HCT116 (cell line): ENCODE measurements at regions not wholly inside any gene's neighbourhood (a gene's known extent, or its start where the extent isn't known, plus 50 kb on each side); places are given as distances from the start of the nearest gene placed in this dataset.

Experiments
- ATAC-seq: fragments of 200-7000 bp; cut with Tn5 transposase; 2 replicates; pipeline ENCODE4 v1.9.1; 2020; ENCODE audit warnings: mild to moderate bottlenecking, moderate library complexity
- BruUV-seq: library from RNA; stranded (reverse); fragments of 400-500 nt; replicated peaks from 2 replicates; lab custom pipeline; 2021; lab: Mats Ljungman, UMichigan
- CTCF ChIA-PET: fragments of 300-600 bp; sonication (Branson Sonifier 250); formaldehyde crosslinking; loops from one replicate; lab custom pipeline; 2021; ENCODE audit warnings: antibody characterized with exemption; lab: Charles Lee
- POLR2A ChIA-PET: fragments of 300-600, 350-600 bp; sonication (Branson Sonifier 250); formaldehyde crosslinking; loops from one replicate; lab custom pipeline; 2021; ENCODE audit warnings: antibody characterized with exemption; lab: Charles Lee
- RAD21 ChIA-PET, 2 experiments: fragments of 300-600 bp; sonication (Branson Sonifier 250); formaldehyde crosslinking; loops; one replicate each; lab custom pipeline; 2023; ENCODE audit warnings: low total read pairs in 2 of 2; ENCODE audit not compliant: uncharacterized antibody in 2 of 2, unreplicated experiment in 2 of 2, low non-redundant PET in 1 of 2; lab: Charles Lee
- DNase-seq: peaks from one replicate; pipeline ENCODE4 v3.0.0-alpha.2; 2010; ENCODE audit warnings: low read depth, low spot score
- H2AFZ ChIP-seq: fragments of 200-600 bp; shearing (Covaris generic), sonication (generic); 2 replicates; pipeline ENCODE4 v1.6.1; 2017; ENCODE audit warnings: low read depth, mixed run types, mixed read lengths, antibody characterized with exemption, low read length; ENCODE audit not compliant: poor library complexity, severe bottlenecking
- H3K27ac ChIP-seq: 2 replicates; pipeline ENCODE4 v1.5.1; 2012; ENCODE audit warnings: low read depth, low read length
- H3K27me3 ChIP-seq: fragments of 200-600 bp; sonication (generic); 2 replicates; pipeline ENCODE4 v1.6.1; 2016; ENCODE audit warnings: mixed run types, low read length, mixed read lengths; ENCODE audit not compliant: insufficient read depth
- H3K36me3 ChIP-seq, 2 experiments: fragments of 200-500 bp in 1 of 2; fragments of 200-600 bp in 1 of 2; sonication (Bioruptor generic) in 1 of 2; sonication (generic) in 1 of 2; 2 replicates each; pipeline versions ENCODE4 v1.5.1 to v1.6.1; 2014 to 2016; ENCODE audit warnings: low read length in 2 of 2, inconsistent platforms in 1 of 2, mixed read lengths in 1 of 2, mixed run types in 1 of 2; ENCODE audit not compliant: insufficient read depth in 2 of 2, control insufficient read depth in 1 of 2
- H3K4me1 ChIP-seq, 2 experiments: fragments of 200-600 bp in 1 of 2; sonication (generic) in 1 of 2; 2 replicates each; pipeline versions ENCODE4 v1.5.1 to v1.6.1; 2012 to 2017; ENCODE audit warnings: low read length in 2 of 2, inconsistent platforms in 1 of 2, mild to moderate bottlenecking in 1 of 2, mixed read lengths in 1 of 2, mixed run types in 1 of 2, moderate library complexity in 1 of 2; ENCODE audit not compliant: insufficient read depth in 2 of 2, control insufficient read depth in 1 of 2
- H3K4me2 ChIP-seq: fragments of 200-600 bp; sonication (generic); 2 replicates; pipeline ENCODE4 v1.6.1; 2017; ENCODE audit warnings: mixed run types, low read length, mixed read lengths
- H3K4me3 ChIP-seq, 2 experiments: fragments of 200-600 bp in 1 of 2; sonication (generic) in 1 of 2; replicated peaks in 1 of 2; 2 replicates each; pipeline ENCODE4 v1.5.1; 2011 to 2016; ENCODE audit warnings: low read length in 2 of 2, control low read depth in 1 of 2, low read depth in 1 of 2, mild to moderate bottlenecking in 1 of 2, mixed read lengths in 1 of 2, mixed run types in 1 of 2
- H3K79me2 ChIP-seq: fragments of 200-600 bp; sonication (generic); 2 replicates; pipeline ENCODE4 v1.6.1; 2017; ENCODE audit warnings: mild to moderate bottlenecking, mixed run types, low read length, moderate library complexity, mixed read lengths; ENCODE audit not compliant: insufficient read depth
- H3K9ac ChIP-seq: fragments of 200-600 bp; sonication (generic); 2 replicates; pipeline ENCODE4 v1.6.1; 2016; ENCODE audit warnings: low read length, mixed read lengths
- H3K9me2 ChIP-seq: fragments of 200-600 bp; sonication (generic), shearing (Covaris generic); 2 replicates; pipeline ENCODE4 v1.6.1; 2017; ENCODE audit warnings: mixed run types, mild to moderate bottlenecking, moderate library complexity; ENCODE audit not compliant: insufficient read depth
- H3K9me3 ChIP-seq, 2 experiments: fragments of 200-500 bp in 1 of 2; fragments of 200-600 bp in 1 of 2; sonication (Bioruptor generic) in 1 of 2; sonication (generic) in 1 of 2; 2 replicates each; pipeline ENCODE4 v1.6.1; 2014 to 2017; ENCODE audit warnings: low read length in 2 of 2, mixed read lengths in 2 of 2, inconsistent platforms in 1 of 2, low read depth in 1 of 2, mild to moderate bottlenecking in 1 of 2, mixed run types in 1 of 2, moderate library complexity in 1 of 2; ENCODE audit not compliant: control insufficient read depth in 1 of 2, insufficient read depth in 1 of 2
- H4K20me1 ChIP-seq: fragments of 200-600 bp; sonication (generic), shearing (Covaris generic); 2 replicates; pipeline ENCODE4 v1.6.1; 2017; ENCODE audit warnings: mixed run types, mild to moderate bottlenecking, moderate library complexity; ENCODE audit not compliant: insufficient read depth
- CBX3 ChIP-seq: IDR thresholded peaks from 2 replicates; pipeline ENCODE4 v1.6.1; 2012; ENCODE audit warnings: low read depth
- CEBPB ChIP-seq: IDR thresholded peaks from 2 replicates; pipeline ENCODE4 v1.6.1; 2012; ENCODE audit warnings: low read depth
- ELF1 ChIP-seq: IDR thresholded peaks from 2 replicates; pipeline ENCODE4 v1.6.1; 2012; ENCODE audit warnings: low read depth, borderline replicate concordance
- EZH2 ChIP-seq: fragments of 200-600 bp; sonication (generic); IDR thresholded peaks from 2 replicates; pipeline ENCODE4 v1.6.1; 2017; ENCODE audit warnings: antibody characterized with exemption, mixed run types
- EZH2phosphoT487 ChIP-seq: fragments of 200-600 bp; IDR thresholded peaks from 2 replicates; pipeline ENCODE4 v1.6.1; 2018; ENCODE audit warnings: antibody characterized with exemption, borderline replicate concordance
- POLR2A ChIP-seq: IDR thresholded peaks from 2 replicates; pipeline ENCODE4 v1.7.0; 2011; ENCODE audit warnings: borderline replicate concordance; ENCODE audit not compliant: insufficient read depth, insufficient read length; ENCODE audit errors: extremely low read depth
- POLR2AphosphoS5 ChIP-seq: IDR thresholded peaks from 2 replicates; pipeline ENCODE4 v1.6.1; 2011; ENCODE audit warnings: mild to moderate bottlenecking, low read depth, low read length, moderate library complexity
- SIN3A ChIP-seq: IDR thresholded peaks from 2 replicates; pipeline ENCODE4 v1.6.1; 2012; ENCODE audit warnings: low read depth
- SP1 ChIP-seq: IDR thresholded peaks from 2 replicates; pipeline ENCODE4 v1.6.1; 2012; ENCODE audit warnings: low read depth
- YY1 ChIP-seq: IDR thresholded peaks from 2 replicates; pipeline ENCODE4 v1.6.1; 2011; ENCODE audit warnings: low read length, low read depth, moderate library complexity, mild to moderate bottlenecking; ENCODE audit not compliant: insufficient replicate concordance; ENCODE audit errors: extremely low read depth
- ZNF274 ChIP-seq: fragments of 200-500 bp; sonication (Bioruptor generic); IDR thresholded peaks from 2 replicates; pipeline ENCODE4 v1.6.1; 2014; ENCODE audit warnings: mild to moderate bottlenecking, low read depth, low read length, inconsistent platforms
- intact Hi-C: fragments of 100-400 bp; cut with micrococcal nuclease; formaldehyde crosslinking; loops from 2 replicates; pipeline ENCODE4 v1.10.0; 2022
- TF ChIP-seq, protein P1 (sequence below): IDR thresholded peaks from 2 replicates; pipeline ENCODE4 v1.6.1; 2011; ENCODE audit warnings: mild to moderate bottlenecking, low read length, moderate library complexity; ENCODE audit not compliant: insufficient replicate concordance; ENCODE audit errors: extremely low read depth
- TF ChIP-seq, protein P2 (sequence below), 3 experiments: fragments of 200-600 bp in 1 of 3; sonication (generic) in 1 of 3; IDR thresholded peaks in 2 of 3; conservative IDR thresholded peaks in 1 of 3; 2 replicates each; pipeline ENCODE4 v1.5.1; 2012 to 2017; ENCODE audit warnings: low read depth in 2 of 3, low read length in 2 of 3, antibody characterized with exemption in 1 of 3, borderline replicate concordance in 1 of 3, control low read depth in 1 of 3, mild to moderate bottlenecking in 1 of 3, mixed read lengths in 1 of 3, mixed run types in 1 of 3, moderate library complexity in 1 of 3; ENCODE audit not compliant: insufficient read depth in 1 of 3
- TF ChIP-seq, protein P3 (sequence below): IDR thresholded peaks from 2 replicates; pipeline ENCODE4 v1.6.1; 2012; ENCODE audit warnings: low read depth
- TF ChIP-seq, protein P4 (sequence below): IDR thresholded peaks from 2 replicates; pipeline ENCODE4 v1.6.1; 2012
- TF ChIP-seq, protein P5 (sequence below): IDR thresholded peaks from 2 replicates; pipeline ENCODE4 v1.6.1; 2012

DNA sequence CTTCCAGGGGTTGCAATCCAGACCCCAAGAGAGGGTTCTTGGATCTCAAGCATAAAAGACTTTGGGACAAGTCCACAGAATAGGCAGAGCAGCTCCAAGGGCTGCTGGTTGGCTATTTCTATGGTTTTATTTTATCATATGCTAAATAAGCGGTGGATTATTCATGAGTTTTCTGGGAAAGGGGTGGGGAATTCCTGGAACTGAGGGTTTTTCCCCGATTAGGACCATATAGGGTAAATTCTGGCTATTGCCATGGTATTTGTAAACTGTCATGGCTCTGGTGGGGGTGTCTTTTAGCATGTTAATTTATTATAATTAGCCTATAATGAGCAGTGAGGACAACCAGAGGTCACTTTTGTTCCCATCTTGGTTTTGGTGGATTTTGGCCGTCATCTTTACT, 270.9 kb upstream of the PLXNA2 start:
- no peaks in the 10 kb centered on the region for H4K20me1 ChIP-seq
- DNase-seq: no peak
- no peaks in the 10 kb centered on the region for H3K4me1 ChIP-seq
- H3K36me3 ChIP-seq: no peaks in the 10 kb centered on the region
- H3K9me3 ChIP-seq: no peaks in the 10 kb centered on the region
- TF ChIP-seq POLR2AphosphoS5 (no peak), ELF1 (no peak), CBX3 (no peak), EZH2 (no peak), CEBPB (no peak), SP1 (no peak), EZH2phosphoT487 (no peak), YY1 (no peak), SIN3A (no peak), POLR2A (no peak), ZNF274 (no peak)
- TF ChIP-seq, protein P1, sequence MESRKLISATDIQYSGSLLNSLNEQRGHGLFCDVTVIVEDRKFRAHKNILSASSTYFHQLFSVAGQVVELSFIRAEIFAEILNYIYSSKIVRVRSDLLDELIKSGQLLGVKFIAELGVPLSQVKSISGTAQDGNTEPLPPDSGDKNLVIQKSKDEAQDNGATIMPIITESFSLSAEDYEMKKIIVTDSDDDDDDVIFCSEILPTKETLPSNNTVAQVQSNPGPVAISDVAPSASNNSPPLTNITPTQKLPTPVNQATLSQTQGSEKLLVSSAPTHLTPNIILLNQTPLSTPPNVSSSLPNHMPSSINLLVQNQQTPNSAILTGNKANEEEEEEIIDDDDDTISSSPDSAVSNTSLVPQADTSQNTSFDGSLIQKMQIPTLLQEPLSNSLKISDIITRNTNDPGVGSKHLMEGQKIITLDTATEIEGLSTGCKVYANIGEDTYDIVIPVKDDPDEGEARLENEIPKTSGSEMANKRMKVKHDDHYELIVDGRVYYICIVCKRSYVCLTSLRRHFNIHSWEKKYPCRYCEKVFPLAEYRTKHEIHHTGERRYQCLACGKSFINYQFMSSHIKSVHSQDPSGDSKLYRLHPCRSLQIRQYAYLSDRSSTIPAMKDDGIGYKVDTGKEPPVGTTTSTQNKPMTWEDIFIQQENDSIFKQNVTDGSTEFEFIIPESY: no peak
- TF ChIP-seq, protein P2, sequence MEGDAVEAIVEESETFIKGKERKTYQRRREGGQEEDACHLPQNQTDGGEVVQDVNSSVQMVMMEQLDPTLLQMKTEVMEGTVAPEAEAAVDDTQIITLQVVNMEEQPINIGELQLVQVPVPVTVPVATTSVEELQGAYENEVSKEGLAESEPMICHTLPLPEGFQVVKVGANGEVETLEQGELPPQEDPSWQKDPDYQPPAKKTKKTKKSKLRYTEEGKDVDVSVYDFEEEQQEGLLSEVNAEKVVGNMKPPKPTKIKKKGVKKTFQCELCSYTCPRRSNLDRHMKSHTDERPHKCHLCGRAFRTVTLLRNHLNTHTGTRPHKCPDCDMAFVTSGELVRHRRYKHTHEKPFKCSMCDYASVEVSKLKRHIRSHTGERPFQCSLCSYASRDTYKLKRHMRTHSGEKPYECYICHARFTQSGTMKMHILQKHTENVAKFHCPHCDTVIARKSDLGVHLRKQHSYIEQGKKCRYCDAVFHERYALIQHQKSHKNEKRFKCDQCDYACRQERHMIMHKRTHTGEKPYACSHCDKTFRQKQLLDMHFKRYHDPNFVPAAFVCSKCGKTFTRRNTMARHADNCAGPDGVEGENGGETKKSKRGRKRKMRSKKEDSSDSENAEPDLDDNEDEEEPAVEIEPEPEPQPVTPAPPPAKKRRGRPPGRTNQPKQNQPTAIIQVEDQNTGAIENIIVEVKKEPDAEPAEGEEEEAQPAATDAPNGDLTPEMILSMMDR (IDR thresholded peaks at IDR 0.05 in 2 of 3, conservative IDR thresholded peaks at IDR 0.05 in 1 of 3; ENCODE audit: borderline replicate concordance in 1 of 3, insufficient read depth in 1 of 3, low read depth in 2 of 3, low read length in 2 of 3): no peak
- TF ChIP-seq, protein P3, sequence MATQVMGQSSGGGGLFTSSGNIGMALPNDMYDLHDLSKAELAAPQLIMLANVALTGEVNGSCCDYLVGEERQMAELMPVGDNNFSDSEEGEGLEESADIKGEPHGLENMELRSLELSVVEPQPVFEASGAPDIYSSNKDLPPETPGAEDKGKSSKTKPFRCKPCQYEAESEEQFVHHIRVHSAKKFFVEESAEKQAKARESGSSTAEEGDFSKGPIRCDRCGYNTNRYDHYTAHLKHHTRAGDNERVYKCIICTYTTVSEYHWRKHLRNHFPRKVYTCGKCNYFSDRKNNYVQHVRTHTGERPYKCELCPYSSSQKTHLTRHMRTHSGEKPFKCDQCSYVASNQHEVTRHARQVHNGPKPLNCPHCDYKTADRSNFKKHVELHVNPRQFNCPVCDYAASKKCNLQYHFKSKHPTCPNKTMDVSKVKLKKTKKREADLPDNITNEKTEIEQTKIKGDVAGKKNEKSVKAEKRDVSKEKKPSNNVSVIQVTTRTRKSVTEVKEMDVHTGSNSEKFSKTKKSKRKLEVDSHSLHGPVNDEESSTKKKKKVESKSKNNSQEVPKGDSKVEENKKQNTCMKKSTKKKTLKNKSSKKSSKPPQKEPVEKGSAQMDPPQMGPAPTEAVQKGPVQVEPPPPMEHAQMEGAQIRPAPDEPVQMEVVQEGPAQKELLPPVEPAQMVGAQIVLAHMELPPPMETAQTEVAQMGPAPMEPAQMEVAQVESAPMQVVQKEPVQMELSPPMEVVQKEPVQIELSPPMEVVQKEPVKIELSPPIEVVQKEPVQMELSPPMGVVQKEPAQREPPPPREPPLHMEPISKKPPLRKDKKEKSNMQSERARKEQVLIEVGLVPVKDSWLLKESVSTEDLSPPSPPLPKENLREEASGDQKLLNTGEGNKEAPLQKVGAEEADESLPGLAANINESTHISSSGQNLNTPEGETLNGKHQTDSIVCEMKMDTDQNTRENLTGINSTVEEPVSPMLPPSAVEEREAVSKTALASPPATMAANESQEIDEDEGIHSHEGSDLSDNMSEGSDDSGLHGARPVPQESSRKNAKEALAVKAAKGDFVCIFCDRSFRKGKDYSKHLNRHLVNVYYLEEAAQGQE: no peak
- TF ChIP-seq, protein P4, sequence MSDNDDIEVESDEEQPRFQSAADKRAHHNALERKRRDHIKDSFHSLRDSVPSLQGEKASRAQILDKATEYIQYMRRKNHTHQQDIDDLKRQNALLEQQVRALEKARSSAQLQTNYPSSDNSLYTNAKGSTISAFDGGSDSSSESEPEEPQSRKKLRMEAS: no peak
- TF ChIP-seq, protein P5, sequence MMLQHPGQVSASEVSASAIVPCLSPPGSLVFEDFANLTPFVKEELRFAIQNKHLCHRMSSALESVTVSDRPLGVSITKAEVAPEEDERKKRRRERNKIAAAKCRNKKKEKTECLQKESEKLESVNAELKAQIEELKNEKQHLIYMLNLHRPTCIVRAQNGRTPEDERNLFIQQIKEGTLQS: no peak
- CTCF ChIA-PET: no interaction called here
- no peak overlapping the region for H3K4me3 ChIP-seq
- no TSS peak for BruUV-seq
- intact Hi-C loops: no loop called here
- H3K9ac ChIP-seq: no peak overlapping the region
- no peaks in the 10 kb centered on the region for H3K79me2 ChIP-seq
- H3K4me2 ChIP-seq: no peak overlapping the region
- no peaks in the 10 kb centered on the region for H3K9me2 ChIP-seq
- H3K27me3 ChIP-seq: no peaks in the 10 kb centered on the region
- RAD21 ChIA-PET: no interaction called here
- POLR2A ChIA-PET: no interaction called here
- no peak overlapping the region for H2AFZ ChIP-seq
- ATAC-seq: no peak
- no peak overlapping the region for H3K27ac ChIP-seq
